H1 (cell line): ENCODE measurements at regions not wholly inside any gene's neighbourhood (a gene's known extent, or its start where the extent isn't known, plus 50 kb on each side); places are given as distances from the start of the nearest gene placed in this dataset.

Experiments used
- ATF3 ChIP-seq: IDR thresholded peaks from 2 replicates; pipeline ENCODE4 v1.6.1; 2011; ENCODE audit warnings: low read depth, mild to moderate bottlenecking, low read length; ENCODE audit not compliant: insufficient read depth
- CEBPB ChIP-seq: IDR thresholded peaks from 2 replicates; pipeline ENCODE4 v1.6.1; 2012; ENCODE audit warnings: low read depth, low read length
- CHD2 ChIP-seq: IDR thresholded peaks from 2 replicates; pipeline ENCODE4 v1.6.1; 2012; ENCODE audit warnings: low read length, improper control_type of control experiment
- CTCF ChIP-seq, 3 experiments: IDR thresholded peaks; 1 replicate in 2 of 3; 2 replicates in 1 of 3; pipeline versions ENCODE4 v1.5.1 to v1.6.1; 2011; ENCODE audit warnings: low read length in 3 of 3, mild to moderate bottlenecking in 3 of 3, inconsistent platforms in 2 of 3, low read depth in 1 of 3, moderate library complexity in 1 of 3; ENCODE audit not compliant: insufficient read depth in 1 of 3; ENCODE audit errors: control extremely low read depth in 1 of 3
- EP300 ChIP-seq, 2 experiments: IDR thresholded peaks; 1 replicate in 1 of 2; 2 replicates in 1 of 2; pipeline ENCODE4 v1.6.1; 2011 to 2012; ENCODE audit warnings: low read depth in 2 of 2, low read length in 2 of 2, mild to moderate bottlenecking in 2 of 2, borderline replicate concordance in 1 of 2, inconsistent platforms in 1 of 2, moderate library complexity in 1 of 2
- GABPA ChIP-seq: IDR thresholded peaks from 2 replicates; pipeline ENCODE4 v1.6.1; 2011; ENCODE audit warnings: mild to moderate bottlenecking, low read length, moderate library complexity, borderline replicate concordance; ENCODE audit not compliant: insufficient read depth
- POLR2A ChIP-seq, 2 experiments: IDR thresholded peaks; 1 replicate in 1 of 2; 2 replicates in 1 of 2; pipeline ENCODE4 v1.6.1; 2011; ENCODE audit warnings: low read depth in 2 of 2, low read length in 2 of 2, mild to moderate bottlenecking in 2 of 2; ENCODE audit errors: control extremely low read depth in 1 of 2
- POLR2AphosphoS5 ChIP-seq: IDR thresholded peaks from 2 replicates; pipeline ENCODE4 v1.6.1; 2011; ENCODE audit warnings: low read depth, low read length
- POU5F1 ChIP-seq: IDR thresholded peaks from 2 replicates; pipeline ENCODE4 v1.6.1; 2011; ENCODE audit warnings: low read depth, mild to moderate bottlenecking, low read length, moderate library complexity
- RNF2 ChIP-seq: fragments of 200-900, 300-1000 bp; sonication (generic); IDR thresholded peaks from 2 replicates; pipeline ENCODE4 v1.7.1; 2016; ENCODE audit warnings: borderline replicate concordance, low read depth, mild to moderate bottlenecking, antibody characterized with exemption, low read length; ENCODE audit not compliant: poor library complexity, severe bottlenecking; ENCODE audit errors: missing control alignments
- SAP30 ChIP-seq: fragments of 300-600 bp; sonication (generic); IDR thresholded peaks from 2 replicates; pipeline ENCODE4 v1.7.1; 2012; ENCODE audit warnings: low read length, moderate library complexity, mild to moderate bottlenecking, inconsistent platforms; ENCODE audit not compliant: insufficient read depth, insufficient replicate concordance
- SIN3A ChIP-seq, 2 experiments: IDR thresholded peaks in 1 of 2; conservative IDR thresholded peaks in 1 of 2; 2 replicates each; pipeline ENCODE4 v1.6.1; 2011 to 2012; ENCODE audit warnings: low read length in 2 of 2, improper control_type of control experiment in 1 of 2, low read depth in 1 of 2, mild to moderate bottlenecking in 1 of 2
- SP4 ChIP-seq: IDR thresholded peaks from 2 replicates; pipeline ENCODE4 v1.6.1; 2012; ENCODE audit warnings: low read length, inconsistent platforms
- TCF12 ChIP-seq: IDR thresholded peaks from 2 replicates; pipeline ENCODE4 v1.6.1; 2011; ENCODE audit warnings: low read depth, mild to moderate bottlenecking, low read length

GRCh38 chr1:116266864-116267212 lies 106.2 kb upstream of the ATP1A1 start:
- TF ChIP-seq POLR2AphosphoS5 (no peak), CTCF (IDR thresholded peaks at IDR 0.05; ENCODE audit: control extremely low read depth in 1 of 3, insufficient read depth in 1 of 3, low read depth in 1 of 3, low read length in 3 of 3) (no peak), POLR2A (IDR thresholded peaks at IDR 0.05; ENCODE audit: control extremely low read depth in 1 of 2, low read depth in 2 of 2, low read length in 2 of 2) (no peak), EP300 (IDR thresholded peaks at IDR 0.05; ENCODE audit: borderline replicate concordance in 1 of 2, low read depth in 2 of 2, low read length in 2 of 2) (no peak), SAP30 (no peak), RNF2 (no peak), SP4 (no peak), TCF12 (no peak), GABPA (no peak), POU5F1 (no peak), ATF3 (no peak), SIN3A (conservative IDR thresholded peaks at IDR 0.05 in 1 of 2, IDR thresholded peaks at IDR 0.05 in 1 of 2; ENCODE audit: low read depth in 1 of 2, low read length in 2 of 2) (no peak), CEBPB (no peak), CHD2 (no peak)
